ENCODE measurements at regions not wholly inside any gene's neighbourhood (a gene's known extent, or its start where the extent isn't known, plus 50 kb on each side); places are given as distances from the start of the nearest gene placed in this dataset.

GRCh38 chr20:30511322-30512030 is 746.0 kb upstream of the DEFB115 start:
- TF ChIP-seq CTCF (conservative IDR thresholded peaks at IDR 0.05 in 1 of 2, IDR thresholded peaks at IDR 0.05 in 1 of 2; ENCODE audit: low read depth in 1 of 2, low read length in 2 of 2) (no peak), EZH2 (IDR thresholded peaks at IDR 0.05; ENCODE audit: low read length, missing control alignments) (no peak)

Measured in fibroblast of lung (primary cell).